ENCODE measurements at regions not wholly inside any gene's neighbourhood (a gene's known extent, or its start where the extent isn't known, plus 50 kb on each side); places are given as distances from the start of the nearest gene placed in this dataset.

DNA sequence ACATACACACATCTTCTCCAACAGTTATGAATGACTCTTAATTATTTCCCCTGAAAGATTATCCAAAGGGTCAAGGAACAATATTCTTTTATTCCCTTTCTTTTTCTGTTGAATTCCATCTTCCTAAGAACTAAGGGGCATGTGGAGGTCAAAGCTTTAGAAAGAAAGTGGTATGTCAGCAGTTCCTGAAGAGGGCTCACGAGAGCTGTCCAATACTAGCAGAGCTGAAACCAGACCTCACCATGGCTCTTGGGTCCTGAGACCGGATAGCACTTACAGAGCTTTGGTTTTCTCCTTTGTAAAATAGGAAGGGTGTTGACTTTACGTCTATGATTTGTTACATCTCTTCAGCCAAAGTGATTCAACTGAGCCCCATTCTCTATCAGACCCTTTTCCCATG, 109.8 kb upstream of the FREM2 start:
- Histone ChIP-seq H3K9me3 (no peaks in the 10 kb centered on the region), H3K27me3 (replicated peaks in 1 of 2; ENCODE audit: control insufficient read depth in 2 of 2, extremely low read depth in 1 of 2, insufficient read depth in 2 of 2, low read length in 1 of 2) (no peaks in the 10 kb centered on the region), H3K4me3 (ENCODE audit: control insufficient read depth in 1 of 2, extremely low read depth in 1 of 2, low read length in 1 of 2) (no peak overlapping the region), H3K36me3 (ENCODE audit: control insufficient read depth in 2 of 2, extremely low read depth in 1 of 2, insufficient read depth in 1 of 2, low read length in 1 of 2) (no peaks in the 10 kb centered on the region), H3K4me1 (ENCODE audit: control insufficient read depth in 1 of 2, extremely low read depth in 1 of 2, insufficient read depth in 2 of 2, low read length in 2 of 2) (no peaks in the 10 kb centered on the region), H3K27ac (ENCODE audit: low read length) (no peak overlapping the region)
- ChIA-PET CTCF (no interaction called here), POLR2A (no interaction called here)
- H3K9me3 Mint-ChIP-seq = no peaks in the 10 kb centered on the region
- ATAC-seq (replicated peaks in 1 of 4) (no peak), DNase-seq (no peak)
- 75% methylated on average over 1 of the region's 3 CpGs for WGBS (ENCODE audit: insufficient coverage)
- H3K27me3 Mint-ChIP-seq = peaks cover 0 to 4% of the 10 kb centered on the region in 2 donors
- H3K4me1 Mint-ChIP-seq = no peaks in the 10 kb centered on the region
- no peaks in the 10 kb centered on the region for H3K36me3 Mint-ChIP-seq
- no peak overlapping the region for H3K27ac Mint-ChIP-seq
- H3K4me3 Mint-ChIP-seq = no peak overlapping the region

DNA sequence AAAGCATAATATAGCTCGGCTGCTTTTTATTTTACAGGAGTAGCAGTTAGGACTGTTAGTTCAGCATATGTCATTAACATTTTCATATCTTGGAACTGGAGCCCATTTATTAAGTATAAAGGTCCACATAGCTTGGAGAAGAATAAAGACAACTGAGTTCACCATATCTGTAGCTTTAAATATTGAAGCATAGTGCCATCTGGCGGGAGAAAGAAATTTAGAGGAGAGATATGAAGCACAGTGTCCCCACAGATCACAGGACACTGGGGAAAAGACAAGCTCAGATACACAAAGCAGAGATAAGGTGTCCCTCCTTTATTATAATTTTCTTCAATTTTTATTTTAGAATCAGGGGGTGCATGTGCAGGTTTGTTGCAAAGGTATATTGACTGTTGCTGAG, 104.7 kb upstream of the FREM2 start:
- peaks cover 0 to 10% of the 10 kb centered on the region in 2 donors for H3K27me3 Mint-ChIP-seq
- peak in 2 of 35 experiments; percentile 2 to 26 for DNase-seq
- H3K27ac Mint-ChIP-seq = no peak overlapping the region
- H3K4me3 Mint-ChIP-seq = no peak overlapping the region
- Histone ChIP-seq H3K4me1 (ENCODE audit: control insufficient read depth in 1 of 2, extremely low read depth in 1 of 2, insufficient read depth in 2 of 2, low read length in 2 of 2) (no peaks in the 10 kb centered on the region), H3K27ac (ENCODE audit: low read length) (no peak overlapping the region), H3K27me3 (replicated peaks in 1 of 2; ENCODE audit: control insufficient read depth in 2 of 2, extremely low read depth in 1 of 2, insufficient read depth in 2 of 2, low read length in 1 of 2) (no peaks in the 10 kb centered on the region), H3K4me3 (ENCODE audit: control insufficient read depth in 1 of 2, extremely low read depth in 1 of 2, low read length in 1 of 2) (no peak overlapping the region), H3K36me3 (ENCODE audit: control insufficient read depth in 2 of 2, extremely low read depth in 1 of 2, insufficient read depth in 1 of 2, low read length in 1 of 2) (no peaks in the 10 kb centered on the region), H3K9me3 (no peaks in the 10 kb centered on the region)
- no peaks in the 10 kb centered on the region for H3K9me3 Mint-ChIP-seq
- ChIA-PET POLR2A (no interaction called here), CTCF (interaction anchor here in 1 of 2 donors (0.9 to 1.1 kb wide), 2 partner anchors 1507 to 1508 kb away, joined by 3 read pairs; no protein-coding TSS in a partner anchor)
- H3K36me3 Mint-ChIP-seq = no peaks in the 10 kb centered on the region
- H3K4me1 Mint-ChIP-seq = no peaks in the 10 kb centered on the region
- ATAC-seq (replicated peaks in 1 of 4) = no peak
- no CpG with 5 or more reads among the region's 2 CpGs for WGBS (ENCODE audit: insufficient coverage)

DNA sequence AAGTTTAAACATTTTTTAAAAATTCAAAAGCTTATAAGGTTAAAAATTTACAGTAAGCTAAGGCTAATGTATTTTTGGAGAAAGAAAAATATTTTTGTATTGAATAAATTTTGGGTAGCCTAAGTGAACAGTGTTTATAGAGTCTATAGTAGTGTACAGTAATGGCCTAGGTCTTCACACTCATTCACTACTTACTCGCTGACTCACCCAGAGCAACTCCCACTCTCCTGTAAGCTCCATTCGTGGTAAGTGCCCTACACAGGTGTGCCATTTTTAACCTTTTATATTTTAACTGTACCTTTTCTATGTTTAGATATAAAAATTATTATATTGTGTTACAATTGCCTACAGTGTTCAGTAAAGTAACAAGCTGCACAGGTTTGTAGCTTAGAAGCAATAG, 96.6 kb upstream of the FREM2 start:
- H3K4me3 Mint-ChIP-seq = no peak overlapping the region
- H3K9me3 Mint-ChIP-seq = peaks cover 0 to 4% (median 0%) of the 10 kb centered on the region in 3 donors
- ChIA-PET POLR2A (no interaction called here), CTCF (interaction anchor here in 1 of 2 donors (0.6 kb wide), 1 partner anchor 1228 kb away, joined by 3 read pairs; no protein-coding TSS in a partner anchor)
- ATAC-seq (replicated peaks in 1 of 4) = no peak
- no peak for DNase-seq
- H3K27ac Mint-ChIP-seq = no peak overlapping the region
- no peaks in the 10 kb centered on the region for H3K4me1 Mint-ChIP-seq
- no peaks in the 10 kb centered on the region for H3K27me3 Mint-ChIP-seq
- Histone ChIP-seq H3K27me3 (replicated peaks in 1 of 2; ENCODE audit: control insufficient read depth in 2 of 2, extremely low read depth in 1 of 2, insufficient read depth in 2 of 2, low read length in 1 of 2) (no peaks in the 10 kb centered on the region), H3K36me3 (ENCODE audit: control insufficient read depth in 2 of 2, extremely low read depth in 1 of 2, insufficient read depth in 1 of 2, low read length in 1 of 2) (no peaks in the 10 kb centered on the region), H3K4me3 (ENCODE audit: control insufficient read depth in 1 of 2, extremely low read depth in 1 of 2, low read length in 1 of 2) (no peak overlapping the region), H3K9me3 (no peaks in the 10 kb centered on the region), H3K4me1 (ENCODE audit: control insufficient read depth in 1 of 2, extremely low read depth in 1 of 2, insufficient read depth in 2 of 2, low read length in 2 of 2) (no peaks in the 10 kb centered on the region), H3K27ac (ENCODE audit: low read length) (no peak overlapping the region)
- no peaks in the 10 kb centered on the region for H3K36me3 Mint-ChIP-seq
- WGBS (ENCODE audit: insufficient coverage) = no CpG with 5 or more reads among the region's 2 CpGs

DNA sequence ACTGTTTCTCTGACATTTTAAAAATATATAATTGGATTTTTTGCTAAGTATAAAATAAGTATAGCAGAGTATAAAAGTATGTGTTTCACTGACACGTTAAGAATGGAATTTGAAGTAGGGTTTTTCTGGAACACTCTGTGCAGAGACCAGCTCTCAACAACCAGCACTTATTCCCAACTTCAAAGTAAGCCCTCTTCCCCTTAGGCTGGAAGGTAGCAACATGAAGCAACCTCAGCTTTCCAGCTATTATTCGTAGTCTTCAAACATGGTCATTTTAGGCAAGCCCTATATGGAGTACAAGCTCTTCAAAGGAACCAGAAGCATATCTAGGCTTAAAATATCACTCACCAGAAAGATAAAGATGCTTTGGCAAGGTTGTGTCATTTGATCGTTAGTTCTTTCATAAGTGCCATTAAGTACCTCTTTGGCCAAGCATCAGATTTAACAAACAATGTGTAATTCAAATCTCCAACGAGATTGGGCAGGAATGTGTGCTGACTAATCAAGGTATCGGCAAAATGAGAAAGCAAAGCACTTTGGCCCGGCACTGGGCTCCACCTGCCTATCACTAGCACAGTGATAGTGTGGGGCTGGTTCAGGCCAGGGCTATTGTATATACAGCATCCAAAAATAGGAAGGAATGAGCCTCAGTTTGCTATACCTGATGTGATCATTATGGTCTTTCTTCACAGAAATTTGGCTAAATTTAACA, 95.9 kb upstream of the FREM2 start:
- ATAC-seq (replicated peaks in 1 of 4) (no peak), DNase-seq (no peak)
- Mint-ChIP-seq H3K27ac (no peak overlapping the region), H3K4me3 (no peak overlapping the region), H3K9me3 (peaks cover 0 to 4% (median 0%) of the 10 kb centered on the region in 3 donors), H3K27me3 (no peaks in the 10 kb centered on the region), H3K4me1 (no peaks in the 10 kb centered on the region), H3K36me3 (no peaks in the 10 kb centered on the region)
- Histone ChIP-seq H3K4me1 (ENCODE audit: control insufficient read depth in 1 of 2, extremely low read depth in 1 of 2, insufficient read depth in 2 of 2, low read length in 2 of 2) (no peaks in the 10 kb centered on the region), H3K4me3 (ENCODE audit: control insufficient read depth in 1 of 2, extremely low read depth in 1 of 2, low read length in 1 of 2) (no peak overlapping the region), H3K9me3 (no peaks in the 10 kb centered on the region), H3K27me3 (replicated peaks in 1 of 2; ENCODE audit: control insufficient read depth in 2 of 2, extremely low read depth in 1 of 2, insufficient read depth in 2 of 2, low read length in 1 of 2) (no peaks in the 10 kb centered on the region), H3K36me3 (ENCODE audit: control insufficient read depth in 2 of 2, extremely low read depth in 1 of 2, insufficient read depth in 1 of 2, low read length in 1 of 2) (no peaks in the 10 kb centered on the region), H3K27ac (ENCODE audit: low read length) (no peak overlapping the region)
- 90% methylated on average over 2 of the region's 6 CpGs for WGBS (ENCODE audit: insufficient coverage)
- ChIA-PET POLR2A (interaction anchor here in 1 of 2 donors (0.7 kb wide), 1 partner anchor 28 kb away, joined by 4 read pairs; no protein-coding TSS in a partner anchor), CTCF (no interaction called here)

DNA sequence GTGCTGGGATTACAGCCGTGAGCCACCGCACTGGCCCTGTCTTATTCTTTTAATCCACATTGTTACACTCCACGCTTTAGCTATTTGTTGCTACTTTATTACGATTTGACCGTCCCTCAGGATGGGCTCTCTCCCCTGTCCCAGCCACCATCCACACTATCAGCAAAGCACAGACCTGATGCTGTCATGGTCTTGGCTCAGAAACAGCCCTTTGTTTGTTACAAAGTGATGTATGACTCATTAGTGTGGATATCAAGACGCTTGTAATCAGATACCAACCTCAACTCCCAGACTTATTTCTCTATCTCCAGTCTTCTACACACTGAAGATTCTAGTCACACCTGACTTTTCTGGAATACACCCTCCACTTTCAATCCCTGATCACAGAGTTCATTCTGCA, 84.6 kb upstream of the FREM2 start:
- Histone ChIP-seq H3K27ac (ENCODE audit: low read length) (no peak overlapping the region), H3K4me1 (ENCODE audit: control insufficient read depth in 1 of 2, extremely low read depth in 1 of 2, insufficient read depth in 2 of 2, low read length in 2 of 2) (no peaks in the 10 kb centered on the region), H3K4me3 (ENCODE audit: control insufficient read depth in 1 of 2, extremely low read depth in 1 of 2, low read length in 1 of 2) (no peak overlapping the region), H3K36me3 (ENCODE audit: control insufficient read depth in 2 of 2, extremely low read depth in 1 of 2, insufficient read depth in 1 of 2, low read length in 1 of 2) (no peaks in the 10 kb centered on the region), H3K9me3 (no peaks in the 10 kb centered on the region), H3K27me3 (replicated peaks in 1 of 2; ENCODE audit: control insufficient read depth in 2 of 2, extremely low read depth in 1 of 2, insufficient read depth in 2 of 2, low read length in 1 of 2) (peaks cover 0 to 3% of the 10 kb centered on the region in 2 experiments)
- ChIA-PET CTCF (no interaction called here), POLR2A (no interaction called here)
- Mint-ChIP-seq H3K4me3 (no peak overlapping the region), H3K4me1 (no peaks in the 10 kb centered on the region), H3K9me3 (peaks cover 0 to 5% (median 0%) of the 10 kb centered on the region in 3 donors), H3K36me3 (no peaks in the 10 kb centered on the region), H3K27me3 (peaks cover 2 to 11% of the 10 kb centered on the region in 2 donors), H3K27ac (no peak overlapping the region)
- ATAC-seq (replicated peaks in 1 of 4) (no peak), DNase-seq (no peak)
- WGBS (ENCODE audit: insufficient coverage) = 86% methylated on average over 6 of the region's 6 CpGs

DNA sequence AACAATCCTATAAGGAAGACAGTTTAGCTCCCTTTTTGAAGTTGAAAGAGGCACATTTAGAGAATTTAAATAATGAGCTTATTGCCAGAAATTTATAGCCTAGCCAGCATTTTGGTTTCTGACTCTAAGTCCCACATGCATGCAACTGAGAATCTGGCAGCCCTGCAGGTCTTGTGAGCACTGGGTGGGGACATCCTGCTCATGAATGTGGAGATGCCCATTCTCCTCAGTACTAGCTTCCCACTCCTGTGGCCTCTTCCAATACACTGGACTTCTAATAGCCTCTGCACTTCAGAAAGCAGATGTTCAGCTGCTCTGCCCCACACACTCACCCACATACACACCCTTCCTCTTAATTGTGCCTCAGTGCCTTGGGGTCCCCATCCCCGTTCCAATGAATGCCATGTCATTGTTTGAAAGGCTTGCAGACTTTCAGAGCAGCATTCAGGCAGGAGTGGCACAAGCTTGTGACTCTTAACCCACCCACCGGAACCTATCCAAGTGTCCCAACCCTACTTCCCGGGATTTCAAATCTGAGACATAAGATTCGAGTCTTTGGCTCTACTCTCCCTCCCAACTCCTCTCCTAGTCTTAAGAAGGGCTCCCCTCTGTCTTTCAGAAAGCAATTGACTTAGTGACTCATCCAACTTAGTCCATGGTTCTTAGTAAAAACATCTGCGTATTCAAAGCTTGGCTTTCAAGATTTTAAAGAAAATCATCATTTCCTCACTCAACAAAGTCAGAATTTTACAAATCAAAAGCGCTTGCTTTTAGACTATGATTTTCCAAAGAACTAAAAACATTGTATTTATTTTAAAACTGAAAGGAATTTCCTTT, 80.0 kb upstream of the FREM2 start:
- Mint-ChIP-seq H3K27ac (no peak overlapping the region), H3K4me3 (no peak overlapping the region), H3K27me3 (no peaks in the 10 kb centered on the region), H3K36me3 (no peaks in the 10 kb centered on the region), H3K9me3 (peaks cover 0 to 5% (median 0%) of the 10 kb centered on the region in 3 donors), H3K4me1 (no peaks in the 10 kb centered on the region)
- ChIA-PET CTCF (no interaction called here), POLR2A (no interaction called here)
- Histone ChIP-seq H3K4me1 (ENCODE audit: control insufficient read depth in 1 of 2, extremely low read depth in 1 of 2, insufficient read depth in 2 of 2, low read length in 2 of 2) (no peaks in the 10 kb centered on the region), H3K4me3 (ENCODE audit: control insufficient read depth in 1 of 2, extremely low read depth in 1 of 2, low read length in 1 of 2) (no peak overlapping the region), H3K27ac (ENCODE audit: low read length) (no peak overlapping the region), H3K36me3 (ENCODE audit: control insufficient read depth in 2 of 2, extremely low read depth in 1 of 2, insufficient read depth in 1 of 2, low read length in 1 of 2) (no peaks in the 10 kb centered on the region), H3K27me3 (replicated peaks in 1 of 2; ENCODE audit: control insufficient read depth in 2 of 2, extremely low read depth in 1 of 2, insufficient read depth in 2 of 2, low read length in 1 of 2) (no peaks in the 10 kb centered on the region), H3K9me3 (no peaks in the 10 kb centered on the region)
- no peak for DNase-seq
- whole genome bisulfite sequencing (ENCODE audit: insufficient coverage) = 75% methylated on average over 4 of the region's 6 CpGs
- no peak for ATAC-seq (replicated peaks in 1 of 4)
